COR-L47 (cell line): ENCODE measurements at regions not wholly inside any gene's neighbourhood (a gene's known extent, or its start where the extent isn't known, plus 50 kb on each side); places are given as distances from the start of the nearest gene placed in this dataset.
"Not testable (repeated sequence)": the region's sequence is repeated elsewhere in the genome, so short reads cannot be mapped to it uniquely, and the experiment has no call there.

Experiments
- DNase-seq: peaks from one replicate; lab custom pipeline; 2025; lab: John Stamatoyannopoulos, UW

- DNase-seq, result no peak
Observed at GRCh38 chr15:95016511-95017229, 785.3 kb downstream of the MCTP2 start.

- peak; percentile 74 for DNase-seq
Observed at GRCh38 chr15:95017666-95018328, 786.4 kb downstream of the MCTP2 start.

GRCh38 chr15:95018888-95019545 lies 787.7 kb downstream of the MCTP2 start:
- DNase-seq, result no peak

GRCh38 chr15:95019907-95020306 lies 788.5 kb downstream of the MCTP2 start:
- DNase-seq, result no peak

- no peak for DNase-seq
Observed at GRCh38 chr15:95021816-95022215, 790.5 kb downstream of the MCTP2 start.

- peak; percentile 15 for DNase-seq
Observed at GRCh38 chr15:95024351-95024750, 793.0 kb downstream of the MCTP2 start.

- peak; percentile 25 for DNase-seq
Observed at GRCh38 chr15:95025924-95026728, 794.8 kb downstream of the MCTP2 start.

GRCh38 chr15:95027981-95028380 lies 796.6 kb downstream of the MCTP2 start:
- no peak for DNase-seq

GRCh38 chr15:95032156-95032555 lies 800.8 kb downstream of the MCTP2 start:
- no peak for DNase-seq

- DNase-seq, result no peak
Observed at GRCh38 chr15:95035106-95035505, 803.7 kb downstream of the MCTP2 start.

- DNase-seq, result no peak
Observed at GRCh38 chr15:95041297-95041696, 809.9 kb downstream of the MCTP2 start.

GRCh38 chr15:95043236-95043932 lies 812.0 kb downstream of the MCTP2 start:
- DNase-seq, result not testable (repeated sequence)

GRCh38 chr15:95043933-95044313 lies 812.6 kb downstream of the MCTP2 start:
- no peak for DNase-seq

GRCh38 chr15:95044745-95045417 lies 813.5 kb downstream of the MCTP2 start:
- no peak for DNase-seq

GRCh38 chr15:95051861-95052260 lies 820.5 kb downstream of the MCTP2 start:
- DNase-seq, result no peak

- DNase-seq, result no peak
Observed at GRCh38 chr15:95059346-95059905, 828.1 kb downstream of the MCTP2 start.

- DNase-seq, result no peak
Observed at GRCh38 chr15:95068701-95069521, 837.5 kb downstream of the MCTP2 start.

- no peak for DNase-seq
Observed at GRCh38 chr15:95075792-95076677, 844.7 kb downstream of the MCTP2 start.

- no peak for DNase-seq
Observed at GRCh38 chr15:95076678-95076990, 845.3 kb downstream of the MCTP2 start.
